ENCODE measurements at regions not wholly inside any gene's neighbourhood (a gene's known extent, or its start where the extent isn't known, plus 50 kb on each side); places are given as distances from the start of the nearest gene placed in this dataset.

DNA sequence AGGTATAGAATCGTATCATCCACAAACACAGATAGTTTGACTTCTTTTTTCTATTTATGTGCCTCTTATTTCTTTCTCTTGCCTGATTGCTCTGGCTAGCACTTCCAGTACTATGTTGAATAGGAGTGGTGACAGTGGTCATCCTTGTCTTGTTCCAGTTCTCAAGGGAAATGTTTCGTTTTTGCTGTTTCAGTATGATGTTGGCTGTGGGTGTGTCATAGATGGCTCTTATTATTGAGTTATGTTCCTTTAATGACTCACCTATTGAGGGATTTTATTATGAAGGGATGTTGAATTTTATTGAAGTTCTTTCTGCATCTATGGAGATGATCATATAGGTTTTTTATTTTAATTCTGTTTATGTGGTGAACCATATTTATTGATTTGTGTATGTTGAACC is 70.3 kb downstream of the ENC1 start:
- TF ChIP-seq, protein P1, sequence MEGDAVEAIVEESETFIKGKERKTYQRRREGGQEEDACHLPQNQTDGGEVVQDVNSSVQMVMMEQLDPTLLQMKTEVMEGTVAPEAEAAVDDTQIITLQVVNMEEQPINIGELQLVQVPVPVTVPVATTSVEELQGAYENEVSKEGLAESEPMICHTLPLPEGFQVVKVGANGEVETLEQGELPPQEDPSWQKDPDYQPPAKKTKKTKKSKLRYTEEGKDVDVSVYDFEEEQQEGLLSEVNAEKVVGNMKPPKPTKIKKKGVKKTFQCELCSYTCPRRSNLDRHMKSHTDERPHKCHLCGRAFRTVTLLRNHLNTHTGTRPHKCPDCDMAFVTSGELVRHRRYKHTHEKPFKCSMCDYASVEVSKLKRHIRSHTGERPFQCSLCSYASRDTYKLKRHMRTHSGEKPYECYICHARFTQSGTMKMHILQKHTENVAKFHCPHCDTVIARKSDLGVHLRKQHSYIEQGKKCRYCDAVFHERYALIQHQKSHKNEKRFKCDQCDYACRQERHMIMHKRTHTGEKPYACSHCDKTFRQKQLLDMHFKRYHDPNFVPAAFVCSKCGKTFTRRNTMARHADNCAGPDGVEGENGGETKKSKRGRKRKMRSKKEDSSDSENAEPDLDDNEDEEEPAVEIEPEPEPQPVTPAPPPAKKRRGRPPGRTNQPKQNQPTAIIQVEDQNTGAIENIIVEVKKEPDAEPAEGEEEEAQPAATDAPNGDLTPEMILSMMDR (IDR thresholded peaks at IDR 0.05; ENCODE audit: control extremely low read depth in 1 of 3, insufficient read depth in 1 of 3, low read depth in 1 of 3, low read length in 3 of 3) = no peak
- no peak for TF ChIP-seq POLR2AphosphoS5 (IDR thresholded peaks at IDR 0.05; ENCODE audit: low read depth, low read length)
- TF ChIP-seq SIN3A (conservative IDR thresholded peaks at IDR 0.05 in 1 of 2, IDR thresholded peaks at IDR 0.05 in 1 of 2; ENCODE audit: low read depth in 1 of 2, low read length in 2 of 2) = no peak
- TF ChIP-seq ZNF274 (IDR thresholded peaks at IDR 0.05; ENCODE audit: borderline replicate concordance, extremely low read depth, low read length) = no peak
- no peak for TF ChIP-seq BRCA1 (IDR thresholded peaks at IDR 0.05; ENCODE audit: low read depth, low read length)
- TF ChIP-seq, protein P2, sequence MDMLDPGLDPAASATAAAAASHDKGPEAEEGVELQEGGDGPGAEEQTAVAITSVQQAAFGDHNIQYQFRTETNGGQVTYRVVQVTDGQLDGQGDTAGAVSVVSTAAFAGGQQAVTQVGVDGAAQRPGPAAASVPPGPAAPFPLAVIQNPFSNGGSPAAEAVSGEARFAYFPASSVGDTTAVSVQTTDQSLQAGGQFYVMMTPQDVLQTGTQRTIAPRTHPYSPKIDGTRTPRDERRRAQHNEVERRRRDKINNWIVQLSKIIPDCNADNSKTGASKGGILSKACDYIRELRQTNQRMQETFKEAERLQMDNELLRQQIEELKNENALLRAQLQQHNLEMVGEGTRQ (IDR thresholded peaks at IDR 0.05; ENCODE audit: low read length) = no peak
